K562 (cell line): ENCODE measurements at regions not wholly inside any gene's neighbourhood (a gene's known extent, or its start where the extent isn't known, plus 50 kb on each side); places are given as distances from the start of the nearest gene placed in this dataset.
"Not testable (repeated sequence)": the region's sequence is repeated elsewhere in the genome, so short reads cannot be mapped to it uniquely, and the experiment has no call there.

ENCODE experiments used
- SOX6 ChIP-seq: fragments of 450-650 bp; IDR thresholded peaks from 2 replicates; pipeline ENCODE4 v1.6.1; 2014; ENCODE audit warnings: mild to moderate bottlenecking
- TF ChIP-seq, protein P1 (sequence below), 3 experiments: IDR thresholded peaks in 2 of 3; conservative IDR thresholded peaks in 1 of 3; 2 replicates each; pipeline ENCODE4 v1.5.1; 2011 to 2012; ENCODE audit warnings: low read length in 3 of 3, mild to moderate bottlenecking in 3 of 3, control low read depth in 2 of 3, improper control_type of control experiment in 1 of 3, inconsistent platforms in 1 of 3, low read depth in 1 of 3, mixed read lengths in 1 of 3, moderate library complexity in 1 of 3; ENCODE audit not compliant: insufficient read depth in 2 of 3

DNA sequence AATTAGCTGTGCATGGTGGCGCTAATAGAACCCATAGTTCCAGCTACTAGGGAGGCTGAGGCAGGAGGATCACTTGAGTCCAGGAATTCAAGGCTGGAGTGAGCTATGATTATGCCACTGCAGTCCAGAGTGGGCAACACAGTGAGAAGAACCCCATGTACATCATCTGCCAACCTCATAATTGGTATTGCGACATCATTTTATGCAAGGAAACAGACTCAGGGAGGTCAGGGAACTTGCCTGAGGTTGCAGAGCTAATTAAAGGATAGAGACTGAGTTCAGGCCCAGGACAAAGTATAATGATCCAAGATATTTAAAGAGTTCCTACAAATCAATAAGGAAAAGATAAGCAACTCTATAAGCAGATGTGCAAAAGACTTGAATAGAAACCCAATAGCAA, 178.1 kb upstream of the TUBA3C start:
- TF ChIP-seq SOX6, result not testable (repeated sequence)
- TF ChIP-seq, protein P1, sequence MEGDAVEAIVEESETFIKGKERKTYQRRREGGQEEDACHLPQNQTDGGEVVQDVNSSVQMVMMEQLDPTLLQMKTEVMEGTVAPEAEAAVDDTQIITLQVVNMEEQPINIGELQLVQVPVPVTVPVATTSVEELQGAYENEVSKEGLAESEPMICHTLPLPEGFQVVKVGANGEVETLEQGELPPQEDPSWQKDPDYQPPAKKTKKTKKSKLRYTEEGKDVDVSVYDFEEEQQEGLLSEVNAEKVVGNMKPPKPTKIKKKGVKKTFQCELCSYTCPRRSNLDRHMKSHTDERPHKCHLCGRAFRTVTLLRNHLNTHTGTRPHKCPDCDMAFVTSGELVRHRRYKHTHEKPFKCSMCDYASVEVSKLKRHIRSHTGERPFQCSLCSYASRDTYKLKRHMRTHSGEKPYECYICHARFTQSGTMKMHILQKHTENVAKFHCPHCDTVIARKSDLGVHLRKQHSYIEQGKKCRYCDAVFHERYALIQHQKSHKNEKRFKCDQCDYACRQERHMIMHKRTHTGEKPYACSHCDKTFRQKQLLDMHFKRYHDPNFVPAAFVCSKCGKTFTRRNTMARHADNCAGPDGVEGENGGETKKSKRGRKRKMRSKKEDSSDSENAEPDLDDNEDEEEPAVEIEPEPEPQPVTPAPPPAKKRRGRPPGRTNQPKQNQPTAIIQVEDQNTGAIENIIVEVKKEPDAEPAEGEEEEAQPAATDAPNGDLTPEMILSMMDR (IDR thresholded peaks at IDR 0.05 in 2 of 3, conservative IDR thresholded peaks at IDR 0.05 in 1 of 3; ENCODE audit: insufficient read depth in 2 of 3, low read depth in 1 of 3, low read length in 3 of 3), result not testable (repeated sequence)
